ENCODE measurements at regions not wholly inside any gene's neighbourhood (a gene's known extent, or its start where the extent isn't known, plus 50 kb on each side); places are given as distances from the start of the nearest gene placed in this dataset.

DNA sequence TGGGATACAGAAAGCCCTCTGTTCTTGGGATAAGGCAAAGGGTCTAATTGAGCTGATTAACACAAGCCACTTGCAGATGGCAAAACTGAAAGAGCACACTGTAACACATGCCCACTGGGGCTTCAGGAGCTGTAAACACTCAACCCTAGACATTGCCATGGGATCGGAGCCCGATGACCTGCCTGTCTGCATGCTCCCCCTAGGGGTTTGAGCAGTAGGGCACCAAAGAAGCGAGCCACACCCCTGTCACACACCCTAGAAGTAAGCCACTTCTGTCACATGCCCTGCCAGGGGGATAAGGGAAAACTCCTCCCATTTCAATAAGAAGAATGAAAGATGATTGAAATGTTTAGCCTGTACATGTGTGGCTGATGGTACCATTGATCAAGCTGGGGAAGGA is 81.3 kb upstream of the IRX6 start:
- Histone ChIP-seq H3K9me3 (no peaks in the 10 kb centered on the region), H3K4me3 (no peak overlapping the region), H3K27ac (no peak overlapping the region), H3K27me3 (peaks cover 0 to 12% (median 0%) of the 10 kb centered on the region in 7 donors), H3K4me1 (no peaks in the 10 kb centered on the region), H3K36me3 (no peaks in the 10 kb centered on the region)
- intact Hi-C loops (cut with DNase I): no loop called here
- 57 to 66% methylated on average over 3 of the region's 3 CpGs for WGBS, 2 donors
- TF ChIP-seq, protein P1, sequence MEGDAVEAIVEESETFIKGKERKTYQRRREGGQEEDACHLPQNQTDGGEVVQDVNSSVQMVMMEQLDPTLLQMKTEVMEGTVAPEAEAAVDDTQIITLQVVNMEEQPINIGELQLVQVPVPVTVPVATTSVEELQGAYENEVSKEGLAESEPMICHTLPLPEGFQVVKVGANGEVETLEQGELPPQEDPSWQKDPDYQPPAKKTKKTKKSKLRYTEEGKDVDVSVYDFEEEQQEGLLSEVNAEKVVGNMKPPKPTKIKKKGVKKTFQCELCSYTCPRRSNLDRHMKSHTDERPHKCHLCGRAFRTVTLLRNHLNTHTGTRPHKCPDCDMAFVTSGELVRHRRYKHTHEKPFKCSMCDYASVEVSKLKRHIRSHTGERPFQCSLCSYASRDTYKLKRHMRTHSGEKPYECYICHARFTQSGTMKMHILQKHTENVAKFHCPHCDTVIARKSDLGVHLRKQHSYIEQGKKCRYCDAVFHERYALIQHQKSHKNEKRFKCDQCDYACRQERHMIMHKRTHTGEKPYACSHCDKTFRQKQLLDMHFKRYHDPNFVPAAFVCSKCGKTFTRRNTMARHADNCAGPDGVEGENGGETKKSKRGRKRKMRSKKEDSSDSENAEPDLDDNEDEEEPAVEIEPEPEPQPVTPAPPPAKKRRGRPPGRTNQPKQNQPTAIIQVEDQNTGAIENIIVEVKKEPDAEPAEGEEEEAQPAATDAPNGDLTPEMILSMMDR (IDR thresholded peaks at IDR 0.05): no peak
- DNase-seq (no peak), ATAC-seq (no peak)

DNA sequence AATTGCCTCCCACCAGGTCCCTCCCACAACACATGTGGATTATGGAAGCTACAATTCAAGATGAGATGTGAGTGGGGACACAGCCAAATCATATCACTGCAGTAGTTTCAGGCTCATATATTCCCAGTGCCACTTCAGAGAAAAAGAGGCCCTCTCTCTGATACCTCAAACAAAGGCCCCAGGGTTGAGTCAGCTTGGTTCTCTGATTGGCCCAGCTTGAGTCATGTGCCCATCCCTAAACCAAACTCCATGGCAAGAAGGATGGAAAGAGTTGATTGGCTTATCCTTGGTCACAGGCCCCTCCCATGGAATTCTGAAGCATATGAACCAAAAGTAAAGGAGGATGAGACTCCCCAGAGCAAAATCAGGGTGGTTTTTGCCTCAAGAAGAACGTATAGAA is 75.9 kb upstream of the IRX6 start:
- peaks cover 0 to 3% (median 0%) of the 10 kb centered on the region in 7 donors for H3K27me3 ChIP-seq
- no peaks in the 10 kb centered on the region for H3K36me3 ChIP-seq
- TF ChIP-seq, protein P1 (IDR thresholded peaks at IDR 0.05): no peak
- no peaks in the 10 kb centered on the region for H3K4me1 ChIP-seq
- no peak overlapping the region for H3K4me3 ChIP-seq
- H3K9me3 ChIP-seq: peaks cover 0 to 4% (median 0%) of the 10 kb centered on the region in 11 donors
- no peak overlapping the region for H3K27ac ChIP-seq
- DNase-seq (no peak), ATAC-seq (no peak)
- intact Hi-C loops (cut with DNase I): no loop called here
- 60 to 65% methylated on average over 1 of the region's 1 CpG for WGBS, 2 donors

DNA sequence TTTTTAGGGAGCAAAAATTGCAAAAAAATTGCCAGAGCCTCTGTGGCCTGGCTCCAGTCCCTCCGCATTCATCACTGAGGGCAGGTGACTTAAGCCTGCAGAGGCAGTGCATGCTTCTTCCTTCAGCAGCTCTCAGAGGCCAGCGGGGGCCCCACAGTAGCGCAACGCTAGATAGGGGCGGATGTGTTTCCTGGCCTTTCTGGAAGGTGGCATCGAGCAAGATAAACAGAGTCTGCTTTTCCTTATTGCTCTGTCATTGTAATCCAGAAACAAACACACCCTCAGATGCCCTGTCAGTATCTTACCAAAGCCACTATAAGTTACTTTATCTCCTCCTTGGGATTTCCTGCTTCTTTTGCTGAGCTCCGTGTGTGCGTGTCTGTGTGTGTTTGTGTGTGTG is 75.5 kb upstream of the IRX6 start:
- H3K4me3 ChIP-seq: no peak overlapping the region
- ATAC-seq (no peak), DNase-seq (no peak)
- no peak overlapping the region for H3K27ac ChIP-seq
- TF ChIP-seq, protein P1 (IDR thresholded peaks at IDR 0.05): no peak
- peaks cover 0 to 3% (median 0%) of the 10 kb centered on the region in 7 donors for H3K27me3 ChIP-seq
- intact Hi-C loops (cut with DNase I): no loop called here
- peaks cover 0 to 8% (median 0%) of the 10 kb centered on the region in 11 donors for H3K9me3 ChIP-seq
- no peaks in the 10 kb centered on the region for H3K4me1 ChIP-seq
- WGBS, 2 donors: 35 to 36% methylated on average over 8 of the region's 8 CpGs
- H3K36me3 ChIP-seq: no peaks in the 10 kb centered on the region

DNA sequence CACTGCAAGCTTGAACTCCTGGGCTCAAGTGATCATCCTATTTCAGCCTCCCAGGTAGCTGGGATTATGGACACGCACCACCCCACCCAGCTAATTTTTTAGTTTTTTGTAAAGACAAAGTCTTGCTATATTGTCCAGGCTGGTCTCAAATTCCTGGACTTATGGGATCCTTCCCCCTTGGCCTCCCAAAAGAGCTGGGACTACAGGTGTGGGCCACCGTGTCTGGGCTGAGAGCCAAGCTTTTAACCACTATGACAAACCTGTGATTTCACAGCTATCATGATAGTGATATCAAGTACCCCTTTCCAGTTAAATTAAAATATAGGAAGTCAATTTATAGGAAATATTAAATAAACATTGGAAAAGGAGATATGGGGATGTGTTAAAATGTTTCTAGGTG is 74.6 kb upstream of the IRX6 start:
- intact Hi-C loops (cut with DNase I): no loop called here
- H3K27ac ChIP-seq: no peak overlapping the region
- H3K4me3 ChIP-seq: no peak overlapping the region
- H3K9me3 ChIP-seq: peaks cover 0 to 17% (median 0%) of the 10 kb centered on the region in 11 donors
- ATAC-seq (no peak), DNase-seq (no peak)
- peaks cover 0 to 3% (median 0%) of the 10 kb centered on the region in 7 donors for H3K27me3 ChIP-seq
- 77 to 90% methylated on average over 2 of the region's 2 CpGs for WGBS, 2 donors
- no peaks in the 10 kb centered on the region for H3K36me3 ChIP-seq
- no peaks in the 10 kb centered on the region for H3K4me1 ChIP-seq
- TF ChIP-seq, protein P1 (IDR thresholded peaks at IDR 0.05): no peak

Data from heart right ventricle (tissue), 16 donors.